ENCODE measurements at regions not wholly inside any gene's neighbourhood (a gene's known extent, or its start where the extent isn't known, plus 50 kb on each side); places are given as distances from the start of the nearest gene placed in this dataset.

GRCh38 chr1:25043228-25043580, 113.1 kb upstream of the RUNX3 start:
- TF ChIP-seq CTCF (IDR thresholded peaks at IDR 0.05; ENCODE audit: poor library complexity) = no peak
- TF ChIP-seq EZH2 (IDR thresholded peaks at IDR 0.05; ENCODE audit: borderline replicate concordance) = no peak
- no peak for TF ChIP-seq EZH2phosphoT487 (IDR thresholded peaks at IDR 0.05; ENCODE audit: low read depth, severe bottlenecking, unreplicated experiment)
